NCI-H1930 (cell line): ENCODE measurements at regions not wholly inside any gene's neighbourhood (a gene's known extent, or its start where the extent isn't known, plus 50 kb on each side); places are given as distances from the start of the nearest gene placed in this dataset.

ENCODE experiments used
- DNase-seq, 2 experiments: peaks; one replicate each; lab custom pipeline; 2025; lab: John Stamatoyannopoulos, UW

GRCh38 chr3:79542-79941 lies 117.0 kb upstream of the CHL1 start:
- DNase-seq, result no peak

- DNase-seq, result no peak
Observed at GRCh38 chr3:82508-82907, 114.1 kb upstream of the CHL1 start.

- DNase-seq, result no peak
Observed at GRCh38 chr3:83096-83495, 113.5 kb upstream of the CHL1 start.

GRCh38 chr3:85180-85579 lies 111.4 kb upstream of the CHL1 start:
- DNase-seq, result no peak

- no peak for DNase-seq
Observed at GRCh38 chr3:88267-88666, 108.3 kb upstream of the CHL1 start.

GRCh38 chr3:93746-94145 lies 102.8 kb upstream of the CHL1 start:
- no peak for DNase-seq

- DNase-seq, result no peak
Observed at GRCh38 chr3:96259-96658, 100.3 kb upstream of the CHL1 start.

- DNase-seq, result peak; percentile 32 to 56
Observed at GRCh38 chr3:97417-98258, 98.9 kb upstream of the CHL1 start.

- no peak for DNase-seq
Observed at GRCh38 chr3:98259-98654, 98.3 kb upstream of the CHL1 start.

- DNase-seq, result peak; percentile 32 to 44
Observed at GRCh38 chr3:99506-99905, 97.1 kb upstream of the CHL1 start.

GRCh38 chr3:102484-102883 lies 94.1 kb upstream of the CHL1 start:
- peak in 1 of 2 experiments; percentile 15 for DNase-seq

- DNase-seq, result peak in 1 of 2 experiments; percentile 18
Observed at GRCh38 chr3:103991-104390, 92.6 kb upstream of the CHL1 start.

- DNase-seq, result no peak
Observed at GRCh38 chr3:105585-105984, 91.0 kb upstream of the CHL1 start.

GRCh38 chr3:106619-107018 lies 89.9 kb upstream of the CHL1 start:
- DNase-seq, result peak in 1 of 2 experiments; percentile 38

GRCh38 chr3:111143-112069 lies 85.2 kb upstream of the CHL1 start:
- peak; percentile 24 to 61 for DNase-seq

GRCh38 chr3:112773-113172 lies 83.8 kb upstream of the CHL1 start:
- no peak for DNase-seq

GRCh38 chr3:118666-119065 lies 77.9 kb upstream of the CHL1 start:
- no peak for DNase-seq

- no peak for DNase-seq
Observed at GRCh38 chr3:123341-123740, 73.2 kb upstream of the CHL1 start.

- DNase-seq, result no peak
Observed at GRCh38 chr3:124557-125179, 71.9 kb upstream of the CHL1 start.

- no peak for DNase-seq
Observed at GRCh38 chr3:128515-129172, 67.9 kb upstream of the CHL1 start.

GRCh38 chr3:131151-131888 lies 65.2 kb upstream of the CHL1 start:
- DNase-seq, result peak in 1 of 2 experiments; percentile 11
